GM18520 (cell line): ENCODE measurements at regions not wholly inside any gene's neighbourhood (a gene's known extent, or its start where the extent isn't known, plus 50 kb on each side); places are given as distances from the start of the nearest gene placed in this dataset.

Experiments
- ATAC-seq: cut with Tn5 transposase; IDR thresholded peaks from one replicate; pipeline ENCODE4 v1.9.1; 2021; ENCODE audit not compliant: unreplicated experiment

- no peak for ATAC-seq
Measured at GRCh38 chr15:98187549-98187948, 227.0 kb downstream of the ARRDC4 start.

- ATAC-seq: no peak
Measured at GRCh38 chr15:98190914-98191313, 230.4 kb downstream of the ARRDC4 start.

- no peak for ATAC-seq
Measured at GRCh38 chr15:98195796-98196195, 235.3 kb downstream of the ARRDC4 start.

GRCh38 chr15:98196371-98196770 is 235.9 kb downstream of the ARRDC4 start:
- no peak for ATAC-seq

GRCh38 chr15:98202256-98202655 is 241.8 kb downstream of the ARRDC4 start:
- ATAC-seq: no peak

GRCh38 chr15:98203872-98204660 is 243.6 kb downstream of the ARRDC4 start:
- ATAC-seq: no peak

- no peak for ATAC-seq
Measured at GRCh38 chr15:98207928-98208327, 247.4 kb downstream of the ARRDC4 start.

GRCh38 chr15:98213346-98213979 is 253.0 kb downstream of the ARRDC4 start:
- ATAC-seq: no peak

- ATAC-seq: no peak
Measured at GRCh38 chr15:98216166-98216565, 255.7 kb downstream of the ARRDC4 start.

GRCh38 chr15:98217356-98217755 is 256.9 kb downstream of the ARRDC4 start:
- no peak for ATAC-seq

- ATAC-seq: no peak
Measured at GRCh38 chr15:98221144-98221543, 260.6 kb downstream of the ARRDC4 start.

GRCh38 chr15:98221577-98221976 is 261.1 kb downstream of the ARRDC4 start:
- ATAC-seq: no peak

GRCh38 chr15:98226149-98226548 is 265.6 kb downstream of the ARRDC4 start:
- no peak for ATAC-seq

GRCh38 chr15:98226578-98226977 is 266.1 kb downstream of the ARRDC4 start:
- ATAC-seq: no peak

GRCh38 chr15:98228846-98229245 is 268.3 kb downstream of the ARRDC4 start:
- no peak for ATAC-seq

- no peak for ATAC-seq
Measured at GRCh38 chr15:98230975-98231374, 270.5 kb downstream of the ARRDC4 start.

GRCh38 chr15:98231696-98232440 is 271.4 kb downstream of the ARRDC4 start:
- ATAC-seq: no peak

- ATAC-seq: no peak
Measured at GRCh38 chr15:98232761-98233160, 272.3 kb downstream of the ARRDC4 start.

- no peak for ATAC-seq
Measured at GRCh38 chr15:98233873-98234272, 273.4 kb downstream of the ARRDC4 start.

- ATAC-seq: no peak
Measured at GRCh38 chr15:98240303-98240702, 279.8 kb downstream of the ARRDC4 start.

GRCh38 chr15:98241032-98241554 is 280.6 kb downstream of the ARRDC4 start:
- no peak for ATAC-seq

GRCh38 chr15:98257290-98257689 is 296.8 kb downstream of the ARRDC4 start:
- no peak for ATAC-seq
